ENCODE measurements at regions not wholly inside any gene's neighbourhood (a gene's known extent, or its start where the extent isn't known, plus 50 kb on each side); places are given as distances from the start of the nearest gene placed in this dataset.
"Not testable (repeated sequence)": the region's sequence is repeated elsewhere in the genome, so short reads cannot be mapped to it uniquely, and the experiment has no call there.

DNA sequence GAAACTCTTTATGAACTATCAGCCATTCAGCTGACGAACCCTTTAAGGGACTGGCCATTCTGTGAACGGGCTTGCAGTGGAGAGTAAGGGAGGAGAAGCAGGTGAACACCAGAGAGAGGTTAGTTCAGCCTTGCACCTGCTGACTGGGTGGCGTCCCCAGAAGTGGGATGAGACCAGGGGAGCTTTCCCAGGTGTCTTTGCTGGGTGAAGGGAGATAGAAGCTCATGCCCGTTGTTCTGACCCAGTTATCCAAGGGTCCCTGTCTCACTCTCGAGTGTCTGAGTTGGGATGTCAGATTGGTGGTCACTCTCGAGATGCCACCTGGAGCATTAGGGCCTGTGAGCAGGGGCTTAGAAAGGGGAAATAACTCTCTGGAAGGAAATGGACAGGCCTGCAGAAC, 68.7 kb downstream of the MSX2 start:
- H3K36me3 Mint-ChIP-seq = peaks cover 1% of the 10 kb centered on the region
- no peak overlapping the region for H3K27ac Mint-ChIP-seq
- H3K9me3 Mint-ChIP-seq = no peaks in the 10 kb centered on the region
- H3K27me3 Mint-ChIP-seq = peaks cover 35% of the 10 kb centered on the region
- no peaks in the 10 kb centered on the region for H3K4me1 Mint-ChIP-seq
- no peak overlapping the region for H3K4me3 Mint-ChIP-seq

DNA sequence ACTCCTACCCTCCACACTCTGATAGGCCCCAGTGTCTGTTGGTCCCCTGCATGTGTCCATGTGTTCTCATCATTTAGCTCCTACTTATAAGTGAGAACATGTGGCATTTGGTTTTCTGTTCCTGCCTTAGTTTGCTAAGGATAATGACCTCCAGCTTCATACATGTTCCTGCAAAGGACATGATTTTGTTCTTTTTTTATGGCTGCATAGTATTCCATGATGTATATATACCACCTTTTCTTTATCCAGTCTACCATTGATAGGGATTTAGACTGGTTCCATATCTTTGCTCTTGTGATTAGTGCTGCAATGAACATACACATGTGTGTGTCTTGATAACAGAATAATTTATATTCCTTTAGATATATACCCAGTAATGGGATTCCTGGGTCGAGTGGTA, 67.9 kb downstream of the MSX2 start:
- H3K4me1 Mint-ChIP-seq, H3K4me3 Mint-ChIP-seq, H3K27ac Mint-ChIP-seq, H3K36me3 Mint-ChIP-seq, H3K9me3 Mint-ChIP-seq: not testable (repeated sequence)
- H3K27me3 Mint-ChIP-seq = peaks cover 32% of the 10 kb centered on the region

DNA sequence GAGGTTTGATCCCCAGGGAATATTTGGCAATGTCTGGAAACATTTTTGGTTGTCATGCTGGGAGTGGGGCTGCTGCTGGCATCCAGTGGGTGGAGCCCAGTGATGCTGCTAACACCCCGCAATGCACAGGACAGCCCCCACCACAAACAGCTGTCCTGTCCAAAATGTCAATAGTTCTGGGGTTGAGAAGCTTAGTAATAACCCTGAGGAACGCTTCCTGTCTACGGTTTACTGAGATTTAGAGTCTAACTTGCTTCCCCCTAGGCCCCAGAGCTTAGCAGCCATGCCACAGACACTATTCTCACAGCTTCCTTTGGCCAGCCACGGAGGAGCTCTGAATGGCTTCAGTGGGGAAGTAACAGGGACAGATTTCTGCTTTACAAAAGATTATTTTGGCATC, 66.5 kb downstream of the MSX2 start:
- Mint-ChIP-seq H3K27ac (no peak overlapping the region), H3K4me1 (no peaks in the 10 kb centered on the region), H3K9me3 (no peaks in the 10 kb centered on the region), H3K4me3 (no peak overlapping the region), H3K36me3 (peaks cover 1% of the 10 kb centered on the region), H3K27me3 (peaks cover 23% of the 10 kb centered on the region)

DNA sequence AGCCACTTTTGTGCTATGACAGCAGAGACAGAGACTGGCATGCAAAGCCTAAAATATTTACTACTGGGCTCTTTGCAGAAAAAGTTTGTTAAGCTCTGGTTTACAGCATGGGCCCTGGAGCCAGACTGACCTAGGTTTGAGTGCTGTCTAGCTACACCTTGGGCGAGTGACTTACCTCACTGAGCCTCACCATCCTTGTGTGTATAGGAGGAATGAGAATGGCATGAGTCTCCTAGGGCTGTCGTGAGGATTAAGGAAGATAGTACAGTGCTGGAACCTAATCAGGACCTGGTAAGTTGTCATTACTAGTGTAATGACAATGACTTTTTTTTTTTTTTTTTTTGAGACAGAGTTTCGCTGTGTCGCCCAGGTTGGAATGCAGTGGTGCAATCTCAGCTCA, 65.2 kb downstream of the MSX2 start:
- Mint-ChIP-seq H3K4me3 (no peak overlapping the region), H3K36me3 (peaks cover 3% of the 10 kb centered on the region)

DNA sequence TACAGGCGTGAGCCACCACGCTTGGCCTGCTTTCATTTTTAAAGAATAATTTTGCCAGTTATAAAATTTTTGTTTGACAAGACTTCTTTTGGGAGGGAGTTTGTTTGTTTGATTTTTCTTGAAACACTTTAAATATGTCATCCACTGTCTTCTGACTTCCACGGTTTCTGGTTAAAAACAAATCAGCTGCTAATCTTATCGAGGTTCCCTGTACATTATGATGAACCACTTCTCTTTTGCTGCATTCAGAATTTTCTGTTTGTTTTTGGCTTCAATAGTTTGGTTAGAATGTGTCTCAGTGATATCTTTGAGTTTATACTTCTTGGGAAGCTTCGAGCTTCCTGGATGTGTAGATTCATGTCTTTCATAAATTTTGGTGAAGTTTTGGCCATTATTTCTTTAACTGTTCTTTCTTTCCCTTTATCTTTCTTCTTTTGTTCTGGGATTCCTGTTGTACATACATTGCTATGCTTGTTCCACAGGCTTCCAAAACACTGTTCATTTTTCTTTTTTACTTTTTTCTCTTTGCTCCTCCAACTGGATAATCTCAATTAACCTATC, 60.8 kb downstream of the MSX2 start:
- Mint-ChIP-seq H3K36me3 (peaks cover 2% of the 10 kb centered on the region), H3K9me3 (peaks cover 22% of the 10 kb centered on the region), H3K4me1 (no peaks in the 10 kb centered on the region), H3K27ac (no peak overlapping the region), H3K27me3 (peaks cover 5% of the 10 kb centered on the region), H3K4me3 (no peak overlapping the region)

More for the DNA sequence above, 65.2 kb downstream of the MSX2 start:
- peaks cover 18% of the 10 kb centered on the region for H3K27me3 Mint-ChIP-seq
- H3K4me1 Mint-ChIP-seq = no peaks in the 10 kb centered on the region
- H3K9me3 Mint-ChIP-seq = peaks cover 8% of the 10 kb centered on the region
- no peak overlapping the region for H3K27ac Mint-ChIP-seq
